ENCODE measurements at regions not wholly inside any gene's neighbourhood (a gene's known extent, or its start where the extent isn't known, plus 50 kb on each side); places are given as distances from the start of the nearest gene placed in this dataset.

- TF ChIP-seq, protein P1, sequence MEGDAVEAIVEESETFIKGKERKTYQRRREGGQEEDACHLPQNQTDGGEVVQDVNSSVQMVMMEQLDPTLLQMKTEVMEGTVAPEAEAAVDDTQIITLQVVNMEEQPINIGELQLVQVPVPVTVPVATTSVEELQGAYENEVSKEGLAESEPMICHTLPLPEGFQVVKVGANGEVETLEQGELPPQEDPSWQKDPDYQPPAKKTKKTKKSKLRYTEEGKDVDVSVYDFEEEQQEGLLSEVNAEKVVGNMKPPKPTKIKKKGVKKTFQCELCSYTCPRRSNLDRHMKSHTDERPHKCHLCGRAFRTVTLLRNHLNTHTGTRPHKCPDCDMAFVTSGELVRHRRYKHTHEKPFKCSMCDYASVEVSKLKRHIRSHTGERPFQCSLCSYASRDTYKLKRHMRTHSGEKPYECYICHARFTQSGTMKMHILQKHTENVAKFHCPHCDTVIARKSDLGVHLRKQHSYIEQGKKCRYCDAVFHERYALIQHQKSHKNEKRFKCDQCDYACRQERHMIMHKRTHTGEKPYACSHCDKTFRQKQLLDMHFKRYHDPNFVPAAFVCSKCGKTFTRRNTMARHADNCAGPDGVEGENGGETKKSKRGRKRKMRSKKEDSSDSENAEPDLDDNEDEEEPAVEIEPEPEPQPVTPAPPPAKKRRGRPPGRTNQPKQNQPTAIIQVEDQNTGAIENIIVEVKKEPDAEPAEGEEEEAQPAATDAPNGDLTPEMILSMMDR (IDR thresholded peaks at IDR 0.05): no peak
- no peak for TF ChIP-seq POLR2A (IDR thresholded peaks at IDR 0.05)
Observed at GRCh38 chr5:117100176-117100575, 525.6 kb upstream of the SEMA6A start.
